ENCODE measurements at regions not wholly inside any gene's neighbourhood (a gene's known extent, or its start where the extent isn't known, plus 50 kb on each side); places are given as distances from the start of the nearest gene placed in this dataset.

DNA sequence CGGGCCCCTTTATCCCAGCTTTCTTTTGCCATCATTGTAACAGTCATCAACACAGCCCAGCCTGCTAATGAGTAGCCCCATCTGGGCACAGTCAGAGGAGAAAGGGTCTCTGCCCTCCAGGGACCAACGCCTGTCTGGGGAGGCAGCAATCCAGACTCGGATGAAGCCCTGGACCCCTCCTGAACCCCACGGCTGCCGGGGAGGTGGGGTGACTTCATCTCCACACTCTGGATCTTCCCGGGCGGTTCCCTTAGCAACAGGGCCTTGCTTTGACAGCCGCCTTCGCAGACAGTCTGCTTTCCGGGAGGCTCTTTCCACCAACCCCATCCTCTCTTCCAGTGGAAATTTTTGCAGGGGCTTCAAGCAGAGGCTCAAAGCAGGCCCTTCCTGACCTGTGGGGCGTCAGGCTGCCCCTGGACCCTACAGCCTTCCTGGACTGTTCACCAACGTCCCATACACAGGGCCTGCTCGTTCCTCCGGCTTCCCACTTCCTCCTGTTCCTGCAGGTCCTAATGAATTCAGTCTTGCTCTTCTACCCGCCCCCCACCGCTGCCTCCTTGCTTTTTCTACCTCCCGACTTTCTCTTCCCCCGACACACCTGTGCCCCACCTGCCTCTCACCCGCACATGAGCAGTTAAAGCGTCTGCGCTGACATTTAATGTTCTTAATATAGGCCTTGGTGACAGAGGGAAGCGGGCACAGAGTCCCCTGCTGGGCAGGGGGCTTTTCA is 161.7 kb upstream of the MVB12B start:
- ATAC-seq, result no peak

DNA sequence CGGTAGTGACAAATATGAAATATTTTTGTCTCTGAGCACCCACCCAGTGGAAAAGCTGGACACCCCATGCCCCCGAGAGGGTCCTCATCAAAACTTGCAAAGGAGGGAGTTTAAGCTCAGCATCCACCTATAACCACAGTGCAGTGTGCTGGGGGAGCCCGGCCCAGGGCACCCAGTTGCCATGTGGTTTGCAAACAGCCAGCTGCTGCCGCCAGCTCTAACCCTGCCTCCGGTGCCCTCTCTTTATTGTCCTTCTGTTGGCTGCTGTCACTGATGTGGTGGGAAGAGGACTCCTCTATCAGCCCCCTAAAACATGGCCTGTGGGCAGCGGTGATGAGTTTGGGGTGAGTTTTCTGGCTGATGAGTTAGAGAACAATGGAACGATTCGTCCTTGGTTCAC is 160.9 kb upstream of the MVB12B start:
- Histone ChIP-seq H3K9me2 (ENCODE audit: insufficient read depth) (no peaks in the 10 kb centered on the region), H3K4me2 (ENCODE audit: low read length) (no peak overlapping the region), H3K4me1 (ENCODE audit: control insufficient read depth in 1 of 2, insufficient read depth in 2 of 2, low read length in 2 of 2) (no peaks in the 10 kb centered on the region), H3K27ac (ENCODE audit: low read depth, low read length) (no peak overlapping the region), H3K79me2 (ENCODE audit: insufficient read depth, low read length) (no peaks in the 10 kb centered on the region), H3K4me3 (replicated peaks in 1 of 2; ENCODE audit: low read depth in 1 of 2, low read length in 2 of 2) (no peak overlapping the region), H3K9me3 (ENCODE audit: control insufficient read depth in 1 of 2, insufficient read depth in 1 of 2, low read depth in 1 of 2, low read length in 2 of 2) (no peaks in the 10 kb centered on the region), H3K36me3 (ENCODE audit: control insufficient read depth in 1 of 2, insufficient read depth in 2 of 2, low read length in 2 of 2) (no peaks in the 10 kb centered on the region), H2AFZ (ENCODE audit: low read depth, low read length, poor library complexity, severe bottlenecking) (no peak overlapping the region), H4K20me1 (ENCODE audit: insufficient read depth) (no peaks in the 10 kb centered on the region), H3K27me3 (ENCODE audit: insufficient read depth, low read length) (peaks cover 6% of the 10 kb centered on the region; the same call in 1 of the 2 replicates), H3K9ac (ENCODE audit: low read length) (no peak overlapping the region)
- ATAC-seq, result no peak
- DNase-seq (ENCODE audit: low read depth, low spot score), result no peak
- no TSS peak for BruUV-seq (replicated peaks)
- intact Hi-C loops (cut with micrococcal nuclease), result no loop called here
- ChIA-PET CTCF (no interaction called here), POLR2A (no interaction called here), RAD21 (ENCODE audit: low non-redundant PET in 1 of 2, low total read pairs in 2 of 2, uncharacterized antibody in 2 of 2, unreplicated experiment in 2 of 2) (no interaction called here)
- TF ChIP-seq SP1 (IDR thresholded peaks at IDR 0.05; ENCODE audit: low read depth) (no peak), TCF7L2 (IDR thresholded peaks at IDR 0.05; ENCODE audit: borderline replicate concordance, extremely low read depth, insufficient read depth, insufficient read length) (no peak), POLR2AphosphoS5 (IDR thresholded peaks at IDR 0.05; ENCODE audit: low read depth, low read length) (no peak), ZFX (IDR thresholded peaks at IDR 0.05) (no peak), EZH2 (IDR thresholded peaks at IDR 0.05) (no peak), CBX3 (IDR thresholded peaks at IDR 0.05; ENCODE audit: low read depth) (no peak), ELF1 (IDR thresholded peaks at IDR 0.05; ENCODE audit: borderline replicate concordance, low read depth) (no peak), POLR2A (IDR thresholded peaks at IDR 0.05; ENCODE audit: borderline replicate concordance, extremely low read depth, insufficient read depth, insufficient read length) (no peak), FOSL1 (IDR thresholded peaks at IDR 0.05; ENCODE audit: low read depth) (no peak), SIN3A (IDR thresholded peaks at IDR 0.05; ENCODE audit: low read depth) (no peak), EGR1 (IDR thresholded peaks at IDR 0.05; ENCODE audit: low read depth) (no peak), YY1 (IDR thresholded peaks at IDR 0.05; ENCODE audit: extremely low read depth, insufficient replicate concordance, low read depth, low read length) (no peak), JUND (IDR thresholded peaks at IDR 0.05) (no peak), SRF (IDR thresholded peaks at IDR 0.05; ENCODE audit: low read depth) (no peak)
- TF ChIP-seq, protein P1, sequence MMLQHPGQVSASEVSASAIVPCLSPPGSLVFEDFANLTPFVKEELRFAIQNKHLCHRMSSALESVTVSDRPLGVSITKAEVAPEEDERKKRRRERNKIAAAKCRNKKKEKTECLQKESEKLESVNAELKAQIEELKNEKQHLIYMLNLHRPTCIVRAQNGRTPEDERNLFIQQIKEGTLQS (IDR thresholded peaks at IDR 0.05), result no peak

More for the DNA sequence above, 161.7 kb upstream of the MVB12B start:
- Histone ChIP-seq H4K20me1 (ENCODE audit: insufficient read depth) (no peaks in the 10 kb centered on the region), H3K27ac (ENCODE audit: low read depth, low read length) (no peak overlapping the region), H3K27me3 (ENCODE audit: insufficient read depth, low read length) (peaks cover 6% of the 10 kb centered on the region; the same call in 1 of the 2 replicates), H3K4me3 (replicated peaks in 1 of 2; ENCODE audit: low read depth in 1 of 2, low read length in 2 of 2) (no peak overlapping the region), H3K79me2 (ENCODE audit: insufficient read depth, low read length) (no peaks in the 10 kb centered on the region), H3K9ac (ENCODE audit: low read length) (no peak overlapping the region), H3K4me1 (ENCODE audit: control insufficient read depth in 1 of 2, insufficient read depth in 2 of 2, low read length in 2 of 2) (no peaks in the 10 kb centered on the region), H3K36me3 (ENCODE audit: control insufficient read depth in 1 of 2, insufficient read depth in 2 of 2, low read length in 2 of 2) (no peaks in the 10 kb centered on the region), H2AFZ (ENCODE audit: low read depth, low read length, poor library complexity, severe bottlenecking) (no peak overlapping the region), H3K4me2 (ENCODE audit: low read length) (no peak overlapping the region), H3K9me2 (ENCODE audit: insufficient read depth) (no peaks in the 10 kb centered on the region), H3K9me3 (ENCODE audit: control insufficient read depth in 1 of 2, insufficient read depth in 1 of 2, low read depth in 1 of 2, low read length in 2 of 2) (no peaks in the 10 kb centered on the region)
- intact Hi-C loops (cut with micrococcal nuclease), result no loop called here
- ChIA-PET POLR2A (no interaction called here), RAD21 (ENCODE audit: low non-redundant PET in 1 of 2, low total read pairs in 2 of 2, uncharacterized antibody in 2 of 2, unreplicated experiment in 2 of 2) (no interaction called here), CTCF (interaction anchor here (0.7 kb wide), 1 partner anchor 96 kb away, joined by 3 read pairs; no protein-coding TSS in a partner anchor)
- no peak for DNase-seq (ENCODE audit: low read depth, low spot score)
- TF ChIP-seq, protein P1 (IDR thresholded peaks at IDR 0.05), result no peak
- TF ChIP-seq, protein P2, sequence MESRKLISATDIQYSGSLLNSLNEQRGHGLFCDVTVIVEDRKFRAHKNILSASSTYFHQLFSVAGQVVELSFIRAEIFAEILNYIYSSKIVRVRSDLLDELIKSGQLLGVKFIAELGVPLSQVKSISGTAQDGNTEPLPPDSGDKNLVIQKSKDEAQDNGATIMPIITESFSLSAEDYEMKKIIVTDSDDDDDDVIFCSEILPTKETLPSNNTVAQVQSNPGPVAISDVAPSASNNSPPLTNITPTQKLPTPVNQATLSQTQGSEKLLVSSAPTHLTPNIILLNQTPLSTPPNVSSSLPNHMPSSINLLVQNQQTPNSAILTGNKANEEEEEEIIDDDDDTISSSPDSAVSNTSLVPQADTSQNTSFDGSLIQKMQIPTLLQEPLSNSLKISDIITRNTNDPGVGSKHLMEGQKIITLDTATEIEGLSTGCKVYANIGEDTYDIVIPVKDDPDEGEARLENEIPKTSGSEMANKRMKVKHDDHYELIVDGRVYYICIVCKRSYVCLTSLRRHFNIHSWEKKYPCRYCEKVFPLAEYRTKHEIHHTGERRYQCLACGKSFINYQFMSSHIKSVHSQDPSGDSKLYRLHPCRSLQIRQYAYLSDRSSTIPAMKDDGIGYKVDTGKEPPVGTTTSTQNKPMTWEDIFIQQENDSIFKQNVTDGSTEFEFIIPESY (IDR thresholded peaks at IDR 0.05; ENCODE audit: extremely low read depth, insufficient replicate concordance, low read length), result no peak
- BruUV-seq (replicated peaks), result no TSS peak

All from HCT116 (cell line).